Hepatocyte (in vitro differentiated cells): ENCODE measurements at regions not wholly inside any gene's neighbourhood (a gene's known extent, or its start where the extent isn't known, plus 50 kb on each side); places are given as distances from the start of the nearest gene placed in this dataset.

ENCODE experiments used
- DNase-seq: peaks from one replicate; pipeline ENCODE4 v3.0.0-alpha.2; 2016; ENCODE audit warnings: low spot score
- H2AFZ ChIP-seq: fragments of 200-600 bp; sonication (generic); 2 replicates; pipeline ENCODE4 v1.6.0; 2016; ENCODE audit warnings: antibody characterized with exemption, mild to moderate bottlenecking
- H3K27ac ChIP-seq: fragments of 200-600 bp; sonication (generic); 2 replicates; pipeline ENCODE4 v1.5.1; 2016; ENCODE audit warnings: mild to moderate bottlenecking
- H3K27me3 ChIP-seq: fragments of 200-600 bp; sonication (generic); 2 replicates; pipeline ENCODE4 v1.6.1; 2016
- H3K36me3 ChIP-seq: fragments of 200-600 bp; sonication (generic); replicated peaks from 2 replicates; pipeline ENCODE4 v1.5.1; 2016; ENCODE audit warnings: low read depth; ENCODE audit not compliant: insufficient read depth
- H3K4me1 ChIP-seq: fragments of 200-600 bp; sonication (generic); 2 replicates; pipeline ENCODE4 v1.5.1; 2016; ENCODE audit warnings: mild to moderate bottlenecking, moderate library complexity; ENCODE audit not compliant: insufficient read depth
- H3K4me2 ChIP-seq: fragments of 200-600 bp; sonication (generic); 2 replicates; pipeline ENCODE4 v1.6.0; 2016
- H3K4me3 ChIP-seq: fragments of 200-600 bp; sonication (generic); 2 replicates; pipeline ENCODE4 v1.5.1; 2016; ENCODE audit warnings: mild to moderate bottlenecking
- H3K79me2 ChIP-seq: fragments of 200-600 bp; sonication (generic); 2 replicates; pipeline ENCODE4 v1.6.0; 2017; ENCODE audit warnings: mild to moderate bottlenecking
- H3K9me2 ChIP-seq: fragments of 200-600 bp; sonication (generic); replicated peaks from 2 replicates; pipeline ENCODE4 v1.6.0; 2017; ENCODE audit warnings: mild to moderate bottlenecking; ENCODE audit not compliant: insufficient read depth
- H3K9me3 ChIP-seq: fragments of 200-600 bp; sonication (generic); 2 replicates; pipeline ENCODE4 v1.5.1; 2016; ENCODE audit warnings: low read depth, mild to moderate bottlenecking
- H4K20me1 ChIP-seq: fragments of 200-600 bp; sonication (generic); 2 replicates; pipeline ENCODE4 v1.6.0; 2016; ENCODE audit warnings: mild to moderate bottlenecking; ENCODE audit not compliant: insufficient read depth, poor library complexity, severe bottlenecking
- CTCF ChIP-seq: fragments of 200-600 bp; sonication (generic); IDR thresholded peaks from 2 replicates; pipeline ENCODE4 v1.5.1; 2016; ENCODE audit warnings: antibody characterized with exemption, mild to moderate bottlenecking; ENCODE audit not compliant: poor library complexity
- EZH2 ChIP-seq: fragments of 200-600 bp; sonication (generic); IDR thresholded peaks from 2 replicates; pipeline ENCODE4 v1.6.1; 2016; ENCODE audit warnings: antibody characterized with exemption, mild to moderate bottlenecking, borderline replicate concordance
- EZH2phosphoT487 ChIP-seq: fragments of 200-600 bp; sonication (generic); IDR thresholded peaks from one replicate; pipeline ENCODE4 v1.6.1; 2018; ENCODE audit warnings: antibody characterized with exemption, mild to moderate bottlenecking, low read depth, moderate library complexity; ENCODE audit not compliant: unreplicated experiment, severe bottlenecking
- WGBS: methylation state at CpG from one replicate; pipeline ENCODE4 v1.1.6; 2016; ENCODE audit warnings: low lambda C conversion rate; ENCODE audit errors: missing lambda C conversion rate; 5-methylcytosine and 5-hydroxymethylcytosine counted together

- Histone ChIP-seq H3K27ac (no peak overlapping the region), H3K27me3 (no peaks in the 10 kb centered on the region), H3K9me2 (no peaks in the 10 kb centered on the region), H3K4me1 (peaks cover 3% of the 10 kb centered on the region), H3K4me3 (no peak overlapping the region), H2AFZ (no peak overlapping the region), H3K79me2 (no peaks in the 10 kb centered on the region), H3K4me2 (no peak overlapping the region), H4K20me1 (no peaks in the 10 kb centered on the region), H3K36me3 (no peaks in the 10 kb centered on the region), H3K9me3 (no peaks in the 10 kb centered on the region)
- no peak for DNase-seq
- TF ChIP-seq EZH2 (no peak), EZH2phosphoT487 (no peak), CTCF (no peak)
- 69% methylated on average over 2 of the region's 2 CpGs for WGBS
Observed at GRCh38 chr2:19476327-19476726, 117.9 kb upstream of the OSR1 start.

- Histone ChIP-seq H3K4me3 (no peak overlapping the region), H3K27me3 (no peaks in the 10 kb centered on the region), H3K9me3 (no peaks in the 10 kb centered on the region), H4K20me1 (no peaks in the 10 kb centered on the region), H3K4me1 (peaks cover 3% of the 10 kb centered on the region), H3K36me3 (no peaks in the 10 kb centered on the region), H3K79me2 (no peaks in the 10 kb centered on the region), H2AFZ (no peak overlapping the region), H3K9me2 (no peaks in the 10 kb centered on the region), H3K27ac (no peak overlapping the region), H3K4me2 (no peak overlapping the region)
- 61% methylated on average over 8 of the region's 8 CpGs for WGBS
- no peak for TF ChIP-seq EZH2phosphoT487
- peak; percentile 28 for DNase-seq
Observed at GRCh38 chr2:19474128-19474527, 115.7 kb upstream of the OSR1 start.

- Histone ChIP-seq H3K36me3 (no peaks in the 10 kb centered on the region), H3K27me3 (no peaks in the 10 kb centered on the region), H3K4me2 (no peak overlapping the region), H3K4me3 (no peak overlapping the region), H3K9me3 (no peaks in the 10 kb centered on the region), H2AFZ (no peak overlapping the region), H3K9me2 (no peaks in the 10 kb centered on the region), H4K20me1 (no peaks in the 10 kb centered on the region), H3K79me2 (no peaks in the 10 kb centered on the region), H3K27ac (no peak overlapping the region), H3K4me1 (peaks cover 3% of the 10 kb centered on the region)
- WGBS = 68% methylated on average over 6 of the region's 6 CpGs
- no peak for DNase-seq
- TF ChIP-seq EZH2 = no peak
- no peak for TF ChIP-seq EZH2phosphoT487
- TF ChIP-seq CTCF = no peak
Observed at GRCh38 chr2:19473350-19473749, 114.9 kb upstream of the OSR1 start.

GRCh38 chr2:19472391-19472978 lies 114.1 kb upstream of the OSR1 start:
- H3K27me3 ChIP-seq = no peaks in the 10 kb centered on the region
- H4K20me1 ChIP-seq = no peaks in the 10 kb centered on the region
- H3K27ac ChIP-seq = no peak overlapping the region
- no peak overlapping the region for H2AFZ ChIP-seq
- no peaks in the 10 kb centered on the region for H3K36me3 ChIP-seq
- DNase-seq = no peak
- no peaks in the 10 kb centered on the region for H3K9me3 ChIP-seq
- WGBS = 86% methylated on average over 4 of the region's 4 CpGs
- H3K79me2 ChIP-seq = no peaks in the 10 kb centered on the region
- H3K4me2 ChIP-seq = no peak overlapping the region
- no peaks in the 10 kb centered on the region for H3K9me2 ChIP-seq
- no peak for TF ChIP-seq EZH2
- TF ChIP-seq EZH2phosphoT487 = no peak
- no peak for TF ChIP-seq CTCF
- H3K4me3 ChIP-seq = no peak overlapping the region
- peaks cover 3% of the 10 kb centered on the region for H3K4me1 ChIP-seq
